SH-SY5Y (cell line): ENCODE measurements at regions not wholly inside any gene's neighbourhood (a gene's known extent, or its start where the extent isn't known, plus 50 kb on each side); places are given as distances from the start of the nearest gene placed in this dataset.

ENCODE experiments used
- GATA2 ChIP-seq: IDR thresholded peaks from 2 replicates; pipeline ENCODE4 v1.6.1; 2011; ENCODE audit warnings: mild to moderate bottlenecking, low read depth, low read length
- GATA3 ChIP-seq: IDR thresholded peaks from 2 replicates; pipeline ENCODE4 v1.6.1; 2011; ENCODE audit warnings: low read depth, mild to moderate bottlenecking, low read length, moderate library complexity

DNA sequence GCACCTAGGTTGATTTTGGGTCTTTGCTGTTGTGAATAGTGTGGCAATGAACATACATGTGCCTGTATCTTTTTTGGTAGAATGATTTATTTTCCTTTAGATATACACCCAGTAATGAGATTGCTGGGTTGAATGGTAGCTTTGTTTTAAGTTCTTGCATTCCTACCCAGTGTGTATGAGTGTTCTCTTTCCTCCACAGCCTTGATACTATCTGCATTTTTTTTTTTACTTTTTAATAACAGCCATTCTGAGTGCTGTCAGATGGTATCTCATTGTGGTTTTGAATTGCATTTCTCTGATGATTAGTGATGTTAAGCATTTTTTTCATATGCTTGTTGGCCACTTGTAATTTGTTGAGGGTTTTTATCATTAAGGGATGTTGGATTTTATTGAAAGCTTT lies 351.8 kb upstream of the GNPDA2 start:
- no peak for TF ChIP-seq GATA3
- TF ChIP-seq GATA2: no peak
